ENCODE measurements at regions not wholly inside any gene's neighbourhood (a gene's known extent, or its start where the extent isn't known, plus 50 kb on each side); places are given as distances from the start of the nearest gene placed in this dataset.

DNA sequence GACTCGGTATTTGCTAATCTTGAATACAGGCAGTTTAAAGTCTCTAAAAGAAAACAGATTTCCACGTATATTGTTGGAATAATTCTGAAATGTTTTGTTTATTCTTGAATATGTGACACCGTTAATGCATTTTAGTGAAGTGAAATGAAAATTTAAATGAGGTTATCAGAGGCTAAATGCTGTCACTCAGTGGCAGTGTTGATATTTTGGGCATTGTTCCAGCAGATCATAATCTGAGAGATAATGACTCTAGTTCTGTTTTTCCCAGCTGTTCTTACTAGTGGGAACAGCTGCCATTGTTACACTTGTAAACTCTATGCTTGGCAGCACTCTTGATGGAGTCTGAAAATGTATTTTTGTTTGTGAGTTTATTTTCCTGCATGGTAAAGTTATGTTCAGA, 365.6 kb upstream of the SLC10A2 start:
- TF ChIP-seq, protein P1, sequence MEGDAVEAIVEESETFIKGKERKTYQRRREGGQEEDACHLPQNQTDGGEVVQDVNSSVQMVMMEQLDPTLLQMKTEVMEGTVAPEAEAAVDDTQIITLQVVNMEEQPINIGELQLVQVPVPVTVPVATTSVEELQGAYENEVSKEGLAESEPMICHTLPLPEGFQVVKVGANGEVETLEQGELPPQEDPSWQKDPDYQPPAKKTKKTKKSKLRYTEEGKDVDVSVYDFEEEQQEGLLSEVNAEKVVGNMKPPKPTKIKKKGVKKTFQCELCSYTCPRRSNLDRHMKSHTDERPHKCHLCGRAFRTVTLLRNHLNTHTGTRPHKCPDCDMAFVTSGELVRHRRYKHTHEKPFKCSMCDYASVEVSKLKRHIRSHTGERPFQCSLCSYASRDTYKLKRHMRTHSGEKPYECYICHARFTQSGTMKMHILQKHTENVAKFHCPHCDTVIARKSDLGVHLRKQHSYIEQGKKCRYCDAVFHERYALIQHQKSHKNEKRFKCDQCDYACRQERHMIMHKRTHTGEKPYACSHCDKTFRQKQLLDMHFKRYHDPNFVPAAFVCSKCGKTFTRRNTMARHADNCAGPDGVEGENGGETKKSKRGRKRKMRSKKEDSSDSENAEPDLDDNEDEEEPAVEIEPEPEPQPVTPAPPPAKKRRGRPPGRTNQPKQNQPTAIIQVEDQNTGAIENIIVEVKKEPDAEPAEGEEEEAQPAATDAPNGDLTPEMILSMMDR (conservative IDR thresholded peaks at IDR 0.05; ENCODE audit: low read length): no peak
- no peak for TF ChIP-seq EZH2phosphoT487 (IDR thresholded peaks at IDR 0.05; ENCODE audit: borderline replicate concordance, low read depth, low read length)

Data from OCI-LY7 (cell line).